HPDE6-E6E7 (cell line): ENCODE measurements at regions not wholly inside any gene's neighbourhood (a gene's known extent, or its start where the extent isn't known, plus 50 kb on each side); places are given as distances from the start of the nearest gene placed in this dataset.

ENCODE experiments used
- DNase-seq: peaks from one replicate; pipeline ENCODE4 v3.0.0; 2011; ENCODE audit warnings: missing footprints; ENCODE audit errors: extremely low spot score

DNA sequence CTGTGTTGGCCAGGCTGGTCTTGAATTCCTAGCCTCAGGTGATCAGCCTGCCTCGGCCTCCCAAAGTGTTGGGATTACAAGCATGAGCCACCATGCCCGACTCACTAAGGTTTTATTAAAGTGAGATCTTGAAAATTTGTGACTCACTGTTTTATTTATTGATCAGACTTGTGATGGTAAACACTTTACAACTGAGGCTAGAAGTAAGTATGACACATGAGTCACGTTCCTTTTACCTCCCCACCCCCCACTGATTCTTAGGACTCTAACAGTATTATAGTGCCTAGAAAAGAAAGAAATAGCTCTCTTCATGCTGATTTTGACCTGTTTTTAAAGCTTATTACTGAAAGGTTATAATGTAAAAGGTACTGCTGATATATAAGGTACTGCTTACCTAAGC, 160.6 kb downstream of the TANC2 start:
- no peak for DNase-seq

DNA sequence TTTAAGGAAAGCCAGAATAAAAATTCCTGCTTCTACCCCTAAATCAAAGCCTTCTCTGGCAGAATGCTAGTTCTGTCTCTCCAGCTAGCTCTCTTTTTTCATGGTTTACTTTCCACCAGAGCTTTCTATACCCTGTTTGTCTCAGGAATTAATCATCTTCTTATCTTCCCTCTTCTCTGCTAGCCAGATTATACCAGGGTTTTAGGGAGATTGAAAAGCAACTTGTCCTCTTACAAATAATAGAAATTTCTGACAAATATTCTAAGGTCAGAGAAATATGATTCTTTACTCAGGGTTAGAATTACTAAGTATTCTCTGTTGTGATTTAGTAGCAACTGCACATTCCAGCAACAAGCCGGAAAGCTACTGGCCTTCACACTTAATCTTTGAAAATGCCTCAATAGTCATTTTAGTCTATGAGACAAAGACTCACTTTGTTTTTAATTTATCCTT, 166.4 kb downstream of the TANC2 start:
- DNase-seq, result no peak

- no peak for DNase-seq
Measured at GRCh38 chr17:63133491-63133890, 167.5 kb downstream of the TANC2 start.

- DNase-seq, result no peak
Measured at GRCh38 chr17:63134867-63135266, 168.8 kb downstream of the TANC2 start.

DNA sequence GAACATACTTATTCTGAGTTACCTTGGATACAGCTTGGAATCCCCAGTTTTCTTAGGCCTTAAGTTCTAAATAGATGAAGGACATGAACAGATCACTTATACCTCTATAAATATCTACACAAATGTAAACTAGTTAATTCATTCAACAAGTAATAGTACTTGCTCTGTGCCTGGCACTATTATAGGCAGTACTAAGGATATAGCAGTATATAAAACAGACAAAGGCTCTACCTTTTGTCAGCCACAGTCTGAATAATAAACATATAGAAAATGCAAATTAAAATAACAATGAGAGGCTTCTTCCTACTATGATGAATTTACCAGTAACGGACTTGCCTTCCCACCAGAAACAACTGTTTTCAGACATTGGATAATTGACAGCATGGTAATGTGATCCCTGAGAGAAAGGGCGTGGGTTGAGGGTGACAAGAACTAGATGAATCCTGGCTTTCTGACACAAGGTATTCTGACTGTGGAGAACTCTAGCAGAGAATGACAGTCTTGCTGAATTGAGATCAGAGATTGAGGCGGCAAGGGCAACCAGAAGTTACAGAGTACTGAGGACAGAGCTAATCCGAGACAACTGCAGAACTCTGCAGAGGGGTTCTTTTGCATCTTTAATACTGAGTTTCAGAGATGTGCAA, 170.5 kb downstream of the TANC2 start:
- DNase-seq, result no peak

- DNase-seq, result no peak
Measured at GRCh38 chr17:63137163-63137562, 171.1 kb downstream of the TANC2 start.

DNA sequence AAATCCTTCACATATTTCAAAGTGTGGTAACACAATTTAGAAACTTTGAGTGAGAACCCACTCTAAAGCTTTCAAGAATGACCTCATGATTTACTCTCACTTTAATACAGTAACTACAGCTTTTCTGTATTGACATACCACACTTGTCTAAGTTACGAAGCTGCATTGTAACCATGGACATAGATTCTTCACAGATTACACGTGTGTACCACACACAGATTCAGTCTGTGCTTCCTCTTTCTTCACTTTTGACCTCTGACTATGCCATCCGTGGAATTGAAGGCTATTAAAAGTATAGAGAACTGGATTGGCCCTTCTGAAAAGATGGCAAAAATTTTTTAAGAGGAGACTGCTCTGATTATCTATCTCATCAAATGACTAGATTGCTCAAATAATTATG, 172.7 kb downstream of the TANC2 start:
- DNase-seq, result no peak

- DNase-seq, result no peak
Measured at GRCh38 chr17:63139356-63139755, 173.3 kb downstream of the TANC2 start.

DNA sequence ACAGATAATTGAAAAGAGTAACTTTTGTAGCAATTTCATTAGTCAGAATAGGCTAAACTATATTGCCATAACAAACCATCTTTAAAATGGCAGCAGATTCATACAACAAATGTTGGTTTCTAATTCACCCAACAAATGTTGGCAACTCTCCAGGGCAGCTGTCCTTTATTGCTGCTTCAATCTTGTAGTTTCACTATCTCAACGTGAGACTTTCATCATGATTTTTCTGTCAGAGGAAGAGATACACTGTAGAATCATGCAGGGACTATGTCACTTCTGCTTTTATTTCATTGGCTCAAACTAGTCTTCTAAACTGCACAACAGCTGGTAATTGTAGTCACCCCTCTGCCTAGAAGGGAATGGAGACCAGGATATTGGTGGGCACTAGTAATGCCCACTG, 174.2 kb downstream of the TANC2 start:
- DNase-seq, result no peak

DNA sequence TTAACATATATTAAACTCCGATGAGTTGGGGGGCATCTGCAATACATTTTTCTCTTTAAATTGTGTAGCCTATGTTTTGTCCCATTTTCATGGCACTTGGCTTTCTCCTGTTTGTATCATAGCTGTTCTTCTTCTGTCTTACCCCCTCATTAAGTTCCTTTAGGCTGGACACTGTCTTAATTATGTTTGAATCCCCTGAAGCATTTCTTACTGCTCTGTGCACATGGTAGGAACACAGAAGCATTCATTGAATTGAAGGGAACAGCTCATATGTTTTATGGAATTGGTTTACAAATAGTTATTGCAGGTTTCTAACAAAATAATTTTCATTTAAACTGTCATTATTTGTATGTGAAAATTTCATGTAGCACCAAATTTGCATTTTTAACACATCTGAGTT, 176.8 kb downstream of the TANC2 start:
- no peak for DNase-seq

GRCh38 chr17:63150490-63150889, 184.5 kb downstream of the TANC2 start:
- no peak for DNase-seq

DNA sequence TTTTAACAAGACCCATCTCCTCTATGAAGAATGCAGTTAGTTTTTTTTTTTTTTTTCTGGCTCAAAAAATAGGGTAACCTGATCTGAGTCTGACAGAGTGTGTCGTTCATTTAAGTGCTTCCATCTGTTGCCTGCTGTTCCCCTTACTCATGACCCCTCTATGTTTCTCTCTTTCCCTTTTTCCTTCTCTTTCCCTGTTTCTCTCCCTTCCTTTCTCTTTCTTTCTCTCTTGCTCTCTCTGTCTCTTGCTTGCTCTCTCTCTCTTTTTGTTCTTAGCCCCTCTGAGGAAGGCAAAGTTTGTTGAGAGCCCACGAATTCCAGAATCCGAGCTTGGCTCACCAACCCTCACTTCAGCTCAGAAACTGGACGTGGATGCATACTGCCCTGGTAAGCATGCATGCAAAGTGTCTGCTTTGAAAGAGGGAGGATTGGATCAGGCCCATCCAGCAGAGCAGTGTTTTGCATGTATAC, 185.0 kb downstream of the TANC2 start:
- DNase-seq, result no peak

DNA sequence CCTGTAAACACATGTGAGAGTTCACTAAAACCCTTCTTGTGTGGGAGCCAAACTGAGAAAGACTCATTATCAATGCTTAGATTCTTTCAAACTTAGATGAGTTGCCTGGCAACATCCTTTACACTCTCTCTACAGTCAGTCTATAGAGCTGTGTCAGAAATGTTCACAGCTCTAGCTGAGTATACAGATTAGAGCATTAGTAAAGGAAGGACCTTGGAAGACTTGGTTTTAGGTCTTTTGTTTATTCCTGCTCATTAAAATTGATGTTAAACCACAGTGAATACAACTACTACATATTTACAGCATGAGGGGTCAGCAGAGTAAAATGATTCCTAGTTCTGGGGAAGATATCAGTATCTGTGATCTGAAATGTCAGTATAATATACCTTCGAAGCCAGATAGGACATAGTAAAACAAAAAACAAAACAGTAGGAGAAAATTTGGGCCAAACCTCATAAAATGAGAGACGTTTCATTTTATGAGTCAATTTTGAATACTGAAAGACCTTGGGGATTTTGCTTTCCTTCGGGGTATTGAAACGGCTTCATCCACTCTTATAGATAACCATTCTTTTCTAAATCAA, 186.0 kb downstream of the TANC2 start:
- no peak for DNase-seq

GRCh38 chr17:63153488-63153887, 187.5 kb downstream of the TANC2 start:
- no peak for DNase-seq

DNA sequence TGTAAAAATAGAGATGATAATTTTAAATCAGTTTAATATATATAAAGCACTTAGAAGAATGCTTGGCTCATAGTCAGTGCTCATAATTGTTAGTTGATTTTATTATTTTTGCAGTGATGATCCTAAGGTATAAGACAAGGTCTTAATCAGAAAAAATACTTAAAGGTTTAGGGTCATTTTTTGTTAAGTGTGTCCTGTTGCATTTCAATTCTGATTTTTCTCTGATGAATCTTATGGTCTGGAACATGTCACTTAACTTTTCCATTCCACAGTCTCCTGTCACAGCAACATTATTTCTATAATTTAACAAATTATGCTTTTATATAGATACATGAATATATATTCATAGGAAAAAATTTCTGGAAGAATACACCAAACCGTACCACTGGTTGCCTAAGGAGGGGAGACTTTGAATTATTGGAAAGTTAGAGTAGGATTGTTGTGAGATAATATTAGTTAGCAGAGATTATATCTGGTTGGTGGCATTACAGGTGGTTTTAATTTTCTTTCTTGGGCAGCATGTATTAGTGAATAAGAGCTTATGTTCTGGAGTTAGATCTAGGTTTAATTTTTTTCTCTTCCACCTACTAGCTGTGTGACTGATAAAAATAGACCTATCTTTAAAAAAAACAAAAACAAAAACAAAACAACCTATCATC, 188.7 kb downstream of the TANC2 start:
- DNase-seq, result no peak

- DNase-seq, result no peak
Measured at GRCh38 chr17:63156986-63157385, 191.0 kb downstream of the TANC2 start.

DNA sequence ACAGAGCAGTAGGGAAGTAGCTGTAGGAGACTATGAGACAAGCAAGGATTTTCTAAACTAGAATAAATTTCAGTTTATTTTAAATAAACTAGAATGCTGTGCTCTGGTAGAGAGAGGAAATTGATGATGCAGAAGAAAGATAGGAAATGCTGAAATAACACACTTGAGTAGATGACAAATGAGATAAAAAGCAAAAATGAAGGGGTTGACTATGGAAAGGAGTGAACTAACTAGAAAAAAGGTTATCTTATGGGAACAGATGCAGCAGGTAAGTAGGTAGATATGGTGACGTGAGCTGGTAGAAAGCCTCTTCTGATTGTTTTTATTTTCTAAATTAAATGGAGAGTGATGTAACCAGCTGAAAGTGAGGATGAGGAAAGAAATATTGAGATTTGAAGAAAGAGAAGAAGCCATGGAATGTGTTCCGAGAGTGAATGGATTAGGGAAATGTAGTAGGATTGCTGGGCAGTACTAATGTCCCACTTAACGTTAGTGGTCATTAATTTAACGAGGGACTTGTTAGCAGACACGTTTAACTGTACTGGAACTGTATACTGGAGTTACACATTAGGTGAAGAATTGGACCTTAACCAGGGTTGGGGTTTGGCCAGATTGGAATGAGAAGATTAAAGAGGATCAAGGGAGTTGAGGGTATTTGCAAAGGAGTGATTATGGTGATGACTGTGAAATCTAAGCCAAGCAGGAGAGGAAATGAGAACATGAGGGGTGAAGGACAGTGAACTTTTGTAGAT, 196.5 kb downstream of the TANC2 start:
- no peak for DNase-seq

DNA sequence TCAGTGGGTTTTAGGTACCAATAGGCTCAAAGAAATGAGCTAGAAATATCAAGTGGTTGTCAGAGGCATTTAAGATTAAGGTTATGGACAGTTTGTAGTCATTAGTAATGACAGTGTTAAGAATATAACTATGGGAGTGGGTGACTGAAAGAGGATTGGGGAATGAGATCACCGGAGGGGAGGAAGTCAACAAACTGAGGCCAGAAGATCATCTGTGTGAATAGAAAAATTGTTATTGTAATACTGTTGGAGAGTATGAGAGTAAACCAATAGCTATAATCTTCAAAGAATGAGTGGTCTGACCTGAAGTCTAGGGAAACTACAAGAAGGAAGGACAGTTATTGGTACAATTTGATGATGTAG, 197.1 kb downstream of the TANC2 start:
- no peak for DNase-seq

DNA sequence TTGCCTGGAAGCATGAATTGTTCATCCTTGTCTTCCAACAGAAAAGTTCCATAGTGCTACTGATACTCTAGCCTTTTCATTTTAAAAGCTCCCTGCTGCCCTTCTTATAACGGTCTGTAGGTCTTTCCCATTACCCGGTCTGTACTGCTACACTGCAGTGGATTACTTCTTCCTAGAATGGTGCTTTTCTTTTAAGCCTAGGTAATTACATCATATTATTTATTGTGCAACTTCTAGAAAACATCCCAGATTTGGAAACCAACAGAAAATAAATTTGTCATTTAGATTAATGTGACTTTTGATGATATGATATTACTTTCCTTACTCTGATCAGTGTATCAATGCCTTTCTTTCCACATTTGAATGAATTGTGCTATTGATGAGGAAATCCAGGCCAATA, 199.4 kb downstream of the TANC2 start:
- no peak for DNase-seq

DNA sequence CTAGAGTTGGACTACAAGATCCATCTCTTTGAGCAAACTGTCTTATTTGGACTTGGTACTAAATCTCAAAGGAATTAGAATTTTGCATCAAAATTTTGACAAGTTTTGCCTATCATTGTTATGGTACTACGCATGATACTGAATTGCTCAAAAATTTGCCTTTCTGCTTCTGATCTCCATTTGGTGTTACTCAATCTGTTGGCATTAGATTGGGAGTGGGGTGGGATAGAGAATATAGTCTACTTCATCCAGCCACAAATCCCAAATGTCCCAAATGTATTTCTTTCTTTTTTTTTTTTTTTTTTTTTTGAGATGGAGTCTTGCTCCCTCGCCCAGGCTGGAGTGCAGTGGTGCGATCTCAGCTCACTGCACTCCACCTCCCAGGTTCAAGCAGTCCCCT, 204.8 kb downstream of the TANC2 start:
- no peak for DNase-seq

DNA sequence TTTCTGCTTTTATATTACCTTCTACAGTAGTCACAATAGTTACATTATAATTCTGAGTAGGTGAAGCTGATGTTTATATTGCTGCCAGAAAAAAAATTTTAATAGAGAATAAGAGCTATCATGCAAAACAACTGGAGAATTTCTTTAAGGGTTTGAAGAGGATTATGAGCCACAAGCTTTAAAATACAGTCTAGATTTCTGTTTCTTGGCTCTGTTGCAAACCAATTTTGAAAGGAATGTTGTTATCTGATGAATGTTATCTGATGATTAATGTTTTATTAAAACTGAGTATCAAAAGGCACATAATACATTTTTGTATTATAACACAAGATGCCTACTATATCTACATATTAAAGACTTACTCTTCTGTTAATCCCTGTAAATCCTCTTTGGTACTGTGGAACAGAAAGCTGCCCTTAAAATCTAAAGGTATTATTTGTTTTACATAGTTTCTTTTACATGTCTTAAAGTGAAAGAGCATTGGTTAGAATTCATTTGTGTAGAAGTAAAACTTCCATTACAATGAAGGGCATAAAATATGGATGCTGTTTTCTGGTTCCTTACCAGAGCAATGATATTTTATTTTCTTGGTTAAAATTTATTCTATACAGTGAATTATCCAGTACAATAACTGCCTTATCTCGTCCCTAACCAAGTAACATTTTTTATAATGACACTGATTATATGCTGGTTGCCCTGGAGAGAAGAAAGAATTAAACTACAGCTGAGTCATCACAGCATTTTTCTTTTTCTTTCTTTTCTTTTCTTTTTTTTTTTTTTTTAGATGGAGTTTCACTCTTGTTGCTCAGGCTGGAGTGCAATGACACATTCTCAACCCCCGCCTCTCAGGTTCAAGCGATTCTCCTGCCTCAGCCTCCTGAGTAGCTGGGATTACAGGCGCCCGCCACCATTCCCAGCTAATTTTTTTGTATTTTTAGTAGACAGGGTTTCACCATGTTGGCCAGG, 205.7 kb downstream of the TANC2 start:
- no peak for DNase-seq
